GM18909 (cell line): ENCODE measurements at regions not wholly inside any gene's neighbourhood (a gene's known extent, or its start where the extent isn't known, plus 50 kb on each side); places are given as distances from the start of the nearest gene placed in this dataset.
"Not testable (repeated sequence)": the region's sequence is repeated elsewhere in the genome, so short reads cannot be mapped to it uniquely, and the experiment has no call there.

Experiments used
- ATAC-seq: cut with Tn5 transposase; IDR thresholded peaks from one replicate; pipeline ENCODE4 v1.9.1; 2021; ENCODE audit warnings: mild to moderate bottlenecking; ENCODE audit not compliant: unreplicated experiment, poor library complexity

- ATAC-seq: not testable (repeated sequence)
These were observed 185.7 kb downstream of the POTEC start for GRCh38 chr18:14357553-14358297.

GRCh38 chr18:14342170-14342569 is 201.2 kb downstream of the POTEC start:
- ATAC-seq: not testable (repeated sequence)

- ATAC-seq: not testable (repeated sequence)
These were observed 203.8 kb upstream of the ZNF519 start for GRCh38 chr18:14336017-14336416.

GRCh38 chr18:14321217-14321616 is 189.0 kb upstream of the ZNF519 start:
- ATAC-seq: not testable (repeated sequence)

- not testable (repeated sequence) for ATAC-seq
These were observed 169.0 kb upstream of the ZNF519 start for GRCh38 chr18:14301255-14301654.

GRCh38 chr18:14295081-14295480 is 162.8 kb upstream of the ZNF519 start:
- not testable (repeated sequence) for ATAC-seq

GRCh38 chr18:14285053-14285452 is 152.8 kb upstream of the ZNF519 start:
- ATAC-seq: no peak

GRCh38 chr18:14275391-14275790 is 143.2 kb upstream of the ZNF519 start:
- not testable (repeated sequence) for ATAC-seq

- not testable (repeated sequence) for ATAC-seq
These were observed 133.6 kb upstream of the ZNF519 start for GRCh38 chr18:14265637-14266410.

GRCh38 chr18:14262786-14263185 is 130.6 kb upstream of the ZNF519 start:
- ATAC-seq: not testable (repeated sequence)

GRCh38 chr18:14250084-14250677 is 117.9 kb upstream of the ZNF519 start:
- ATAC-seq: not testable (repeated sequence)

- not testable (repeated sequence) for ATAC-seq
These were observed 107.0 kb upstream of the ZNF519 start for GRCh38 chr18:14239224-14239623.

- ATAC-seq: not testable (repeated sequence)
These were observed 104.3 kb upstream of the ZNF519 start for GRCh38 chr18:14236356-14237048.

GRCh38 chr18:14225286-14225679 is 93.0 kb upstream of the ZNF519 start:
- ATAC-seq: not testable (repeated sequence)

GRCh38 chr18:14224551-14225285 is 92.5 kb upstream of the ZNF519 start:
- not testable (repeated sequence) for ATAC-seq

GRCh38 chr18:14223919-14224318 is 91.7 kb upstream of the ZNF519 start:
- ATAC-seq: not testable (repeated sequence)

GRCh38 chr18:14223231-14223822 is 91.1 kb upstream of the ZNF519 start:
- not testable (repeated sequence) for ATAC-seq

- not testable (repeated sequence) for ATAC-seq
These were observed 90.4 kb upstream of the ZNF519 start for GRCh38 chr18:14222354-14223221.
